Memory B cell (primary cell): ENCODE measurements at regions not wholly inside any gene's neighbourhood (a gene's known extent, or its start where the extent isn't known, plus 50 kb on each side); places are given as distances from the start of the nearest gene placed in this dataset.
"Not testable (repeated sequence)": the region's sequence is repeated elsewhere in the genome, so short reads cannot be mapped to it uniquely, and the experiment has no call there.

Experiments used
- ATAC-seq: fragments of 150-1000 bp; cut with Tn5 transposase; 2 replicates; pipeline ENCODE4 v1.10.0; 2021; ENCODE audit warnings: low read depth, mild to moderate bottlenecking, moderate library complexity
- DNase-seq, 2 donors: peaks; one replicate each; pipeline ENCODE4 v3.0.0; 2022; ENCODE audit warnings: low spot score in 2 of 2
- H3K27ac Mint-ChIP-seq: one replicate; pipeline ENCODE4 v1.8.0; 2022; ENCODE audit warnings: mild to moderate bottlenecking, moderate library complexity, mixed read lengths
- H3K27me3 Mint-ChIP-seq: one replicate; pipeline ENCODE4 v1.8.0; 2022; ENCODE audit warnings: mixed read lengths
- H3K36me3 Mint-ChIP-seq: one replicate; pipeline ENCODE4 v1.8.0; 2022; ENCODE audit warnings: mild to moderate bottlenecking, mixed read lengths
- H3K4me1 Mint-ChIP-seq: one replicate; pipeline ENCODE4 v1.8.0; 2022; ENCODE audit warnings: mixed read lengths
- H3K4me3 Mint-ChIP-seq: one replicate; pipeline ENCODE4 v1.8.0; 2022; ENCODE audit warnings: mild to moderate bottlenecking, moderate library complexity, mixed read lengths
- H3K9me3 Mint-ChIP-seq: one replicate; pipeline ENCODE4 v1.8.0; 2022; ENCODE audit warnings: mixed read lengths

GRCh38 chr14:30389877-30390385, 169.0 kb upstream of the G2E3 start:
- Mint-ChIP-seq H3K27ac (no peak overlapping the region), H3K4me3 (no peak overlapping the region), H3K27me3 (no peaks in the 10 kb centered on the region), H3K36me3 (no peaks in the 10 kb centered on the region), H3K4me1 (no peaks in the 10 kb centered on the region), H3K9me3 (no peaks in the 10 kb centered on the region)
- ATAC-seq = no peak
- DNase-seq = no peak

DNA sequence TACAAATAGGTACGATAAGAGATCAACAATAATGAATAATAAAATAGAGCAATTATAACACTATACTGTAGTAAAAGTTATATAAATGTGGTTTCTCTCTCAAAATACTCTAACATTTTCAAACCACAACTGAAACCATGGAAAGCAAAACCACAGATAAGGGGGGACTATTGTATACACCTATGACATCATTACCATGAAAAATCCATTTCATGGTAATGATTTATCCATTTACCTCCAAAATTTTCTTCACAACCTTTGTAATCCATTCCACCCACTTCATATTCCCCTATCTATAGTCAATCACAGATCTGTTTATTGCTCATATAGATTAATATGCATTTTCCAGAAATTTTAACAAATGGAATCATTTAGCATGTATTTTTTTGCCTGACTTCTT, 163.9 kb upstream of the G2E3 start:
- H3K27ac Mint-ChIP-seq = no peak overlapping the region
- H3K36me3 Mint-ChIP-seq = no peaks in the 10 kb centered on the region
- no peak for DNase-seq
- no peaks in the 10 kb centered on the region for H3K9me3 Mint-ChIP-seq
- ATAC-seq = no peak
- H3K4me3 Mint-ChIP-seq = no peak overlapping the region
- peaks cover 2% of the 10 kb centered on the region for H3K27me3 Mint-ChIP-seq
- H3K4me1 Mint-ChIP-seq = no peaks in the 10 kb centered on the region

GRCh38 chr14:30402846-30403245, 156.1 kb upstream of the G2E3 start:
- Mint-ChIP-seq H3K27me3 (no peaks in the 10 kb centered on the region), H3K4me3 (no peak overlapping the region), H3K27ac (no peak overlapping the region), H3K36me3 (no peaks in the 10 kb centered on the region), H3K4me1 (no peaks in the 10 kb centered on the region), H3K9me3 (no peaks in the 10 kb centered on the region)
- ATAC-seq = no peak
- DNase-seq = no peak

DNA sequence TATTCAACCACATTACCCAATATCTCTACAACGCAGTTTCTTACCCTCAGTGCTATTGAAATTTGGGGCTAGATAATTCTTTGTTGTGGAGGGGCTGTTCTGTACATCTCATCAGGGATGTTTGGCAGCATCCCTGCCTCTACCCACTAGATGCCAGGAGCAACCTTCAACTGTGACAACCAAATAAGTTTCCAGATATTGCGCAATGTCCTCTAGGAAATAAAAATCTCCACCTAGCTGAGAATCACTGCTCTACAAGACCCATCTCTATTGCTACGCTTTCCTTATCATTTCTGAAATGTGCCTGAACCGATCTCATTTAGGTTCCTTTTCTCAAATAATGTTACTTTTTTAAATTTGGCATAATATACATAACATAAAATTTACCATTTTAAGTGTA, 155.2 kb upstream of the G2E3 start:
- no peaks in the 10 kb centered on the region for H3K36me3 Mint-ChIP-seq
- no peaks in the 10 kb centered on the region for H3K4me1 Mint-ChIP-seq
- DNase-seq (no peak), ATAC-seq (no peak)
- H3K9me3 Mint-ChIP-seq = no peaks in the 10 kb centered on the region
- no peak overlapping the region for H3K27ac Mint-ChIP-seq
- H3K27me3 Mint-ChIP-seq = peaks cover under 1% of the 10 kb centered on the region
- no peak overlapping the region for H3K4me3 Mint-ChIP-seq

GRCh38 chr14:30409508-30410015, 149.4 kb upstream of the G2E3 start:
- not testable (repeated sequence) for H3K27ac Mint-ChIP-seq, H3K27me3 Mint-ChIP-seq, H3K36me3 Mint-ChIP-seq, H3K4me3 Mint-ChIP-seq, H3K9me3 Mint-ChIP-seq, ATAC-seq, DNase-seq, H3K4me1 Mint-ChIP-seq

DNA sequence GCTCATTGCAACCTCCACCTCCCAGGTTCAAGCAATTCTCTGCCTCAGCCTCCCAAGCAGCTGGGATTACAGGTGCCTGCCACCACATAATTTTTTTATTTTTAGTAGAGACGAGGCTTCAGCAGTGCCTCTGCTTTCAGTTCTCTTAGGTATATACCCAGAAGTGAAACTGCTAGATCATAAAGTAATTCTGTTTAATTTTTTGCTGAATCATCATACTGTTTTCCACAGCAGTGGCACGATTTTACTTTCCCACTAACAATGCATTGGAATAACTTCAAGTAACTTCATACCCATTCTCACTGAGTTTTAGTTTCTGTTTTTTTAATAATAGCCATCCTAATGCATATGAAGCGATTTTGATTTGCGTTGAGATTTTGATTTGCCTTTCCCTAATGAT, 148.0 kb upstream of the G2E3 start:
- Mint-ChIP-seq H3K27me3 (peaks cover 5% of the 10 kb centered on the region), H3K36me3 (no peaks in the 10 kb centered on the region), H3K9me3 (peaks cover 4% of the 10 kb centered on the region), H3K4me3 (no peak overlapping the region), H3K27ac (no peak overlapping the region), H3K4me1 (no peaks in the 10 kb centered on the region)
- no peak for DNase-seq
- ATAC-seq = no peak

GRCh38 chr14:30413184-30413583, 145.8 kb upstream of the G2E3 start:
- not testable (repeated sequence) for H3K27me3 Mint-ChIP-seq, DNase-seq, H3K36me3 Mint-ChIP-seq, H3K9me3 Mint-ChIP-seq, H3K4me3 Mint-ChIP-seq, H3K4me1 Mint-ChIP-seq, ATAC-seq, H3K27ac Mint-ChIP-seq

- Mint-ChIP-seq H3K27me3 (peaks cover 6% of the 10 kb centered on the region), H3K9me3 (peaks cover 4% of the 10 kb centered on the region), H3K4me3 (no peak overlapping the region), H3K4me1 (no peaks in the 10 kb centered on the region), H3K27ac (no peak overlapping the region), H3K36me3 (no peaks in the 10 kb centered on the region)
- DNase-seq = no peak
- no peak for ATAC-seq
These were observed 141.8 kb upstream of the G2E3 start for GRCh38 chr14:30417121-30417520.

GRCh38 chr14:30417999-30418398, 141.0 kb upstream of the G2E3 start:
- Mint-ChIP-seq H3K4me1 (no peaks in the 10 kb centered on the region), H3K27me3 (peaks cover 5% of the 10 kb centered on the region), H3K36me3 (no peaks in the 10 kb centered on the region), H3K9me3 (peaks cover 3% of the 10 kb centered on the region), H3K27ac (no peak overlapping the region), H3K4me3 (no peak overlapping the region)
- ATAC-seq = no peak
- no peak for DNase-seq

GRCh38 chr14:30419037-30419436, 139.9 kb upstream of the G2E3 start:
- no peaks in the 10 kb centered on the region for H3K9me3 Mint-ChIP-seq
- ATAC-seq (no peak), DNase-seq (no peak)
- no peak overlapping the region for H3K27ac Mint-ChIP-seq
- H3K4me3 Mint-ChIP-seq = no peak overlapping the region
- H3K36me3 Mint-ChIP-seq = no peaks in the 10 kb centered on the region
- no peaks in the 10 kb centered on the region for H3K4me1 Mint-ChIP-seq
- peaks cover 7% of the 10 kb centered on the region for H3K27me3 Mint-ChIP-seq

GRCh38 chr14:30420515-30420914, 138.4 kb upstream of the G2E3 start:
- peaks cover 10% of the 10 kb centered on the region for H3K27me3 Mint-ChIP-seq
- H3K4me3 Mint-ChIP-seq = no peak overlapping the region
- DNase-seq (no peak), ATAC-seq (no peak)
- H3K4me1 Mint-ChIP-seq = no peaks in the 10 kb centered on the region
- H3K9me3 Mint-ChIP-seq = no peaks in the 10 kb centered on the region
- H3K27ac Mint-ChIP-seq = no peak overlapping the region
- H3K36me3 Mint-ChIP-seq = no peaks in the 10 kb centered on the region

DNA sequence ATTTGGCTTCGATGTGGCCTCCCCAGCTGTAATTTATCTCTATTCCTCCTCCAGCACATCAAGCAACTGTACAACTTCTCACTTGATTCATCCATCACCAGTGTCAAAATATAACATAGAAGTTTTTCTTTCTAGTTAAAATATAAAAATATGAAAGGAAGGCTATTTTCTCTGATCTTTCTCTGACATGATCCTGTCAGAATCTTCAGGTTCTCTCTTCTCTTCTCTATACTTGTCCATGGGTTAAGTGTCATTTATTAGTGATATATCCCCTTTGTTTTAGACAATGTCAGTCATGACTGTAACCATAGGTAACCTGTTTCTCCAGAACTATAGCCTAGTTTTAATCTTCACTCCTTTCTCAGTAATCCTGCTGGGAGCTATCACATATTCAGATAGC, 132.5 kb upstream of the G2E3 start:
- Mint-ChIP-seq H3K4me1 (no peaks in the 10 kb centered on the region), H3K27me3 (peaks cover 13% of the 10 kb centered on the region), H3K4me3 (no peak overlapping the region), H3K9me3 (no peaks in the 10 kb centered on the region), H3K27ac (no peak overlapping the region), H3K36me3 (no peaks in the 10 kb centered on the region)
- no peak for ATAC-seq
- DNase-seq = no peak

- Mint-ChIP-seq H3K4me3 (no peak overlapping the region), H3K4me1 (no peaks in the 10 kb centered on the region), H3K27ac (no peak overlapping the region), H3K9me3 (no peaks in the 10 kb centered on the region), H3K36me3 (no peaks in the 10 kb centered on the region), H3K27me3 (peaks cover 13% of the 10 kb centered on the region)
- DNase-seq (no peak), ATAC-seq (no peak)
These were observed 131.6 kb upstream of the G2E3 start for GRCh38 chr14:30427401-30427800.

GRCh38 chr14:30427846-30428245, 131.1 kb upstream of the G2E3 start:
- H3K36me3 Mint-ChIP-seq = no peaks in the 10 kb centered on the region
- no peak overlapping the region for H3K4me3 Mint-ChIP-seq
- no peaks in the 10 kb centered on the region for H3K9me3 Mint-ChIP-seq
- peaks cover 13% of the 10 kb centered on the region for H3K27me3 Mint-ChIP-seq
- ATAC-seq (no peak), DNase-seq (no peak)
- H3K27ac Mint-ChIP-seq = no peak overlapping the region
- H3K4me1 Mint-ChIP-seq = no peaks in the 10 kb centered on the region

DNA sequence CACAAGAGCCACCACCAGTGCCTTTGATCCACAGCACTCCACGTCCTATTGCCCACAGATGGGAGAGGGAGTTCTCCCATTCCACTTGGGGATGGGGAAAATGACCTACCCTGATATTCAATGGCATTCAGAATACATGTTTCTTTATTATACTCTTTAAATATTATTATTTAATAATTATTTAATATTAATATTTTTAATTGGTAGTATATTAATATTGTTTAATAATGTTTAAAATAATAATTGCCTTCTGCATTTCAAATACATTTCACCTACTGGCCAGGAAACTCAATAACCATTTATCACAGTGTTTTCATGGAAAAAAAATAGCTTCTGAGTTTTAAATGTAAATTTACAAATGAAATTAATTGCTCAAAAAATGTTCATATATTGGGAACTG, 127.4 kb upstream of the G2E3 start:
- no peak for ATAC-seq
- Mint-ChIP-seq H3K36me3 (no peaks in the 10 kb centered on the region), H3K4me3 (no peak overlapping the region), H3K4me1 (no peaks in the 10 kb centered on the region), H3K9me3 (no peaks in the 10 kb centered on the region), H3K27me3 (peaks cover 9% of the 10 kb centered on the region), H3K27ac (no peak overlapping the region)
- no peak for DNase-seq
